IgD-negative memory B cell (primary cell): ENCODE measurements at regions not wholly inside any gene's neighbourhood (a gene's known extent, or its start where the extent isn't known, plus 50 kb on each side); places are given as distances from the start of the nearest gene placed in this dataset.

Source experiments
- H3K27ac Mint-ChIP-seq, 3 donors: one replicate each; pipeline ENCODE4 v1.8.0; 2020 to 2022; ENCODE audit warnings: mild to moderate bottlenecking in 3 of 3, mixed read lengths in 3 of 3, moderate library complexity in 1 of 3
- H3K27me3 Mint-ChIP-seq: one replicate; pipeline ENCODE4 v1.8.0; 2021; ENCODE audit warnings: mixed read lengths
- H3K36me3 Mint-ChIP-seq: one replicate; pipeline ENCODE4 v1.8.0; 2020; ENCODE audit warnings: mild to moderate bottlenecking, mixed read lengths
- H3K4me1 Mint-ChIP-seq, 3 donors: one replicate each; pipeline ENCODE4 v1.8.0; 2020 to 2022; ENCODE audit warnings: mixed read lengths in 3 of 3, mild to moderate bottlenecking in 1 of 3
- H3K4me3 Mint-ChIP-seq, 4 donors: one replicate each; pipeline ENCODE4 v1.8.0; 2020 to 2022; ENCODE audit warnings: mild to moderate bottlenecking in 4 of 4, mixed read lengths in 4 of 4, moderate library complexity in 3 of 4
- H3K9me3 Mint-ChIP-seq, 3 donors: one replicate each; pipeline ENCODE4 v1.8.0; 2020 to 2021; ENCODE audit warnings: mixed read lengths in 3 of 3, mild to moderate bottlenecking in 1 of 3

- no peaks in the 10 kb centered on the region for H3K27me3 Mint-ChIP-seq
- H3K27ac Mint-ChIP-seq = no peak overlapping the region
- peaks cover 0 to 3% (median 1%) of the 10 kb centered on the region in 3 donors for H3K9me3 Mint-ChIP-seq
- H3K36me3 Mint-ChIP-seq = no peaks in the 10 kb centered on the region
- H3K4me1 Mint-ChIP-seq = no peaks in the 10 kb centered on the region
- H3K4me3 Mint-ChIP-seq = no peak overlapping the region
Observed at GRCh38 chr3:77814845-77815244, 774.9 kb downstream of the ROBO2 start.

- Mint-ChIP-seq H3K4me3 (no peak overlapping the region), H3K27ac (no peak overlapping the region), H3K27me3 (no peaks in the 10 kb centered on the region), H3K9me3 (peaks cover 0 to 2% (median 1%) of the 10 kb centered on the region in 3 donors), H3K4me1 (no peaks in the 10 kb centered on the region), H3K36me3 (no peaks in the 10 kb centered on the region)
Observed at GRCh38 chr3:77815467-77815866, 775.6 kb downstream of the ROBO2 start.

GRCh38 chr3:77816366-77816765 is 776.5 kb downstream of the ROBO2 start:
- peaks cover 0 to 2% (median 1%) of the 10 kb centered on the region in 3 donors for H3K9me3 Mint-ChIP-seq
- no peak overlapping the region for H3K4me3 Mint-ChIP-seq
- H3K27me3 Mint-ChIP-seq = no peaks in the 10 kb centered on the region
- no peaks in the 10 kb centered on the region for H3K4me1 Mint-ChIP-seq
- H3K27ac Mint-ChIP-seq = no peak overlapping the region
- no peaks in the 10 kb centered on the region for H3K36me3 Mint-ChIP-seq

- H3K9me3 Mint-ChIP-seq = peaks cover 0 to 1% (median 0%) of the 10 kb centered on the region in 3 donors
- H3K27ac Mint-ChIP-seq = no peak overlapping the region
- no peaks in the 10 kb centered on the region for H3K36me3 Mint-ChIP-seq
- no peak overlapping the region for H3K4me3 Mint-ChIP-seq
- no peaks in the 10 kb centered on the region for H3K4me1 Mint-ChIP-seq
- no peaks in the 10 kb centered on the region for H3K27me3 Mint-ChIP-seq
Observed at GRCh38 chr3:77825001-77825827, 785.3 kb downstream of the ROBO2 start.

- H3K9me3 Mint-ChIP-seq = peaks cover 0 to 8% (median 5%) of the 10 kb centered on the region in 3 donors
- no peak overlapping the region for H3K4me3 Mint-ChIP-seq
- H3K27ac Mint-ChIP-seq = no peak overlapping the region
- no peaks in the 10 kb centered on the region for H3K4me1 Mint-ChIP-seq
- H3K27me3 Mint-ChIP-seq = no peaks in the 10 kb centered on the region
- H3K36me3 Mint-ChIP-seq = no peaks in the 10 kb centered on the region
Observed at GRCh38 chr3:77835921-77836320, 796.0 kb downstream of the ROBO2 start.

- no peaks in the 10 kb centered on the region for H3K36me3 Mint-ChIP-seq
- H3K4me1 Mint-ChIP-seq = no peaks in the 10 kb centered on the region
- no peaks in the 10 kb centered on the region for H3K27me3 Mint-ChIP-seq
- H3K27ac Mint-ChIP-seq = no peak overlapping the region
- peaks cover 1 to 14% (median 3%) of the 10 kb centered on the region in 3 donors for H3K9me3 Mint-ChIP-seq
- no peak overlapping the region for H3K4me3 Mint-ChIP-seq
Observed at GRCh38 chr3:77837456-77838025, 797.6 kb downstream of the ROBO2 start.

- H3K9me3 Mint-ChIP-seq = peaks cover 0 to 8% (median 3%) of the 10 kb centered on the region in 3 donors
- H3K4me3 Mint-ChIP-seq = no peak overlapping the region
- no peaks in the 10 kb centered on the region for H3K4me1 Mint-ChIP-seq
- no peaks in the 10 kb centered on the region for H3K36me3 Mint-ChIP-seq
- H3K27ac Mint-ChIP-seq = no peak overlapping the region
- H3K27me3 Mint-ChIP-seq = no peaks in the 10 kb centered on the region
Observed at GRCh38 chr3:77859156-77859555, 819.3 kb downstream of the ROBO2 start.

- Mint-ChIP-seq H3K4me1 (no peaks in the 10 kb centered on the region), H3K4me3 (no peak overlapping the region), H3K27ac (no peak overlapping the region), H3K36me3 (no peaks in the 10 kb centered on the region), H3K27me3 (no peaks in the 10 kb centered on the region), H3K9me3 (peaks cover 2 to 14% (median 3%) of the 10 kb centered on the region in 3 donors)
Observed at GRCh38 chr3:77868725-77869124, 828.8 kb downstream of the ROBO2 start.

- H3K27ac Mint-ChIP-seq = no peak overlapping the region
Observed at GRCh38 chr3:77869423-77869822, 829.5 kb downstream of the ROBO2 start.

GRCh38 chr3:77871436-77871835 is 831.5 kb downstream of the ROBO2 start:
- Mint-ChIP-seq H3K27me3 (no peaks in the 10 kb centered on the region), H3K36me3 (no peaks in the 10 kb centered on the region), H3K27ac (no peak overlapping the region), H3K4me1 (no peaks in the 10 kb centered on the region), H3K4me3 (no peak overlapping the region), H3K9me3 (peaks cover 2 to 19% (median 2%) of the 10 kb centered on the region in 3 donors)

More at GRCh38 chr3:77869423-77869822, 829.5 kb downstream of the ROBO2 start:
- Mint-ChIP-seq H3K27me3 (no peaks in the 10 kb centered on the region), H3K9me3 (peaks cover 2 to 14% (median 2%) of the 10 kb centered on the region in 3 donors), H3K36me3 (no peaks in the 10 kb centered on the region), H3K4me1 (no peaks in the 10 kb centered on the region), H3K4me3 (no peak overlapping the region)

- no peak overlapping the region for H3K4me3 Mint-ChIP-seq
- H3K36me3 Mint-ChIP-seq = no peaks in the 10 kb centered on the region
- H3K27ac Mint-ChIP-seq = no peak overlapping the region
- no peaks in the 10 kb centered on the region for H3K4me1 Mint-ChIP-seq
- peaks cover 2 to 28% (median 3%) of the 10 kb centered on the region in 3 donors for H3K9me3 Mint-ChIP-seq
- H3K27me3 Mint-ChIP-seq = no peaks in the 10 kb centered on the region
Observed at GRCh38 chr3:77873598-77873997, 833.7 kb downstream of the ROBO2 start.

- H3K4me1 Mint-ChIP-seq = no peaks in the 10 kb centered on the region
- peaks cover 0 to 2% (median 0%) of the 10 kb centered on the region in 3 donors for H3K9me3 Mint-ChIP-seq
- no peaks in the 10 kb centered on the region for H3K36me3 Mint-ChIP-seq
- no peaks in the 10 kb centered on the region for H3K27me3 Mint-ChIP-seq
- H3K4me3 Mint-ChIP-seq = no peak overlapping the region
- H3K27ac Mint-ChIP-seq = no peak overlapping the region
Observed at GRCh38 chr3:77885381-77885780, 845.5 kb downstream of the ROBO2 start.

- peaks cover 0 to 2% (median 0%) of the 10 kb centered on the region in 3 donors for H3K9me3 Mint-ChIP-seq
- no peak overlapping the region for H3K27ac Mint-ChIP-seq
- H3K36me3 Mint-ChIP-seq = no peaks in the 10 kb centered on the region
- no peaks in the 10 kb centered on the region for H3K4me1 Mint-ChIP-seq
- H3K27me3 Mint-ChIP-seq = no peaks in the 10 kb centered on the region
- H3K4me3 Mint-ChIP-seq = no peak overlapping the region
Observed at GRCh38 chr3:77887611-77888010, 847.7 kb downstream of the ROBO2 start.

GRCh38 chr3:77889616-77890015 is 849.7 kb downstream of the ROBO2 start:
- H3K27ac Mint-ChIP-seq = no peak overlapping the region
- H3K4me3 Mint-ChIP-seq = no peak overlapping the region
- H3K27me3 Mint-ChIP-seq = no peaks in the 10 kb centered on the region
- no peaks in the 10 kb centered on the region for H3K36me3 Mint-ChIP-seq
- H3K9me3 Mint-ChIP-seq = peaks cover 0 to 3% (median 1%) of the 10 kb centered on the region in 3 donors
- no peaks in the 10 kb centered on the region for H3K4me1 Mint-ChIP-seq

GRCh38 chr3:77898621-77899020 is 858.7 kb downstream of the ROBO2 start:
- Mint-ChIP-seq H3K36me3 (no peaks in the 10 kb centered on the region), H3K9me3 (peaks cover 11 to 20% (median 14%) of the 10 kb centered on the region in 3 donors), H3K27me3 (no peaks in the 10 kb centered on the region), H3K4me1 (no peaks in the 10 kb centered on the region), H3K27ac (no peak overlapping the region), H3K4me3 (no peak overlapping the region)

GRCh38 chr3:77902675-77903074 is 862.8 kb downstream of the ROBO2 start:
- no peaks in the 10 kb centered on the region for H3K27me3 Mint-ChIP-seq
- no peak overlapping the region for H3K27ac Mint-ChIP-seq
- no peak overlapping the region for H3K4me3 Mint-ChIP-seq
- no peaks in the 10 kb centered on the region for H3K36me3 Mint-ChIP-seq
- no peaks in the 10 kb centered on the region for H3K4me1 Mint-ChIP-seq
- H3K9me3 Mint-ChIP-seq = peaks cover 7 to 11% (median 9%) of the 10 kb centered on the region in 3 donors
